HG03045 (cell line): ENCODE measurements at regions not wholly inside any gene's neighbourhood (a gene's known extent, or its start where the extent isn't known, plus 50 kb on each side); places are given as distances from the start of the nearest gene placed in this dataset.

ENCODE experiments used
- ATAC-seq: cut with Tn5 transposase; IDR thresholded peaks from one replicate; pipeline ENCODE4 v1.9.1; 2021; ENCODE audit warnings: mild to moderate bottlenecking, moderate library complexity; ENCODE audit not compliant: unreplicated experiment

DNA sequence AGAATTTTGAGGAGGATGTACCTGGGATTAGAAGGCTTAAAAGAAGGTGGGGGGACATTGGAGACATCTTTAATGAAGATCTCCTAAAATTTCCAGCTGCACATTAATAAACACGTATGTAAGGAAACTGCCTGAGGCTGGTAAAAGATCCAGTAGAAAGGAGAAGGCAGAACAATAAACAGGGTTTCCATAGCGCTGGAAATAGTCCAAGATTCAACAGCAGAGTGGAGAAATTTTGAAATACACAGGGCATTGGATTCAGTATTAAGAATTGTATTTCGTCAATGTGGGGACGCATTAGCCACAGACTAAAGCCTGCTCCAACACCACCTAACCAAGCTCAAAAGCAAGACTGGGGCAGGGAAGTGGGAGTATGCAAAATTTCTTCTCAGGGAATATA is 606.9 kb upstream of the NRXN1 start:
- ATAC-seq: no peak

DNA sequence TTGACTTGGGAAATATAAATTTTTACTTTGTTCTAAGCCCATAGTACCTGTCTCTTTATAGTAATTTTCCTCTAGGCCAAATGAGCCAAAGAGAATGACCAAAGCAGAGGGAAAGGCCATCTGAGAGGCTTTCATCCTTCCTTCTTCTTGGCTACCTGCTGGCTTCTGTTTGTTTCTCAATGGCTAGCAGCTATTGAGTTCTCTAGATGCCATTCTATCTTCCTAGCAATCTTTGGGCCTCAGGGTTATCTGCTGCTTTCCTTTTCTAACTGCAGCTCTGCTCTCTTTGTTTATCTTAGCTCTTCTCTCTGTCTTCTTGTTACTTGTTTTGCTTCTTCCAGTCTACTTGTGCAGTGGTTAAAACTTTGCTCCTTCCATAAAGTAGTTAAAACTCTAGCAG is 601.1 kb upstream of the NRXN1 start:
- ATAC-seq: no peak

DNA sequence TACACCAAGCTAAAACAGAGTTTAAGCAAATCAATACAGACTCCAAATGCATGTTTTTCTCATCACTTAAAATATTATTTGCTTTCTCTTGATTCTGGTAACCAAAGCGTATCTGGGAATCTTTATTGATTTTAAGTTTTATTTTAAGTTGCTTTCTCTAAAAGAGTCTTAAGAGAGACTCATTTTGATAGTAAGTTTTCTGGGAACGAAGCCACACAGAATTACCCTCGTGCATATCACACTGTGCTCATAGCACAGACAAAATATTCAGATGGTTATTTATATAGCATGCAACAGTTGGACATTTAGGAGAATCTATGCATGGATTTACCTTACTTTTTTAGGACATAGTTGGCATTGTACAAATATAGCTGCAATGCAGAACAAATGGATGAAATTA is 597.5 kb upstream of the NRXN1 start:
- no peak for ATAC-seq

DNA sequence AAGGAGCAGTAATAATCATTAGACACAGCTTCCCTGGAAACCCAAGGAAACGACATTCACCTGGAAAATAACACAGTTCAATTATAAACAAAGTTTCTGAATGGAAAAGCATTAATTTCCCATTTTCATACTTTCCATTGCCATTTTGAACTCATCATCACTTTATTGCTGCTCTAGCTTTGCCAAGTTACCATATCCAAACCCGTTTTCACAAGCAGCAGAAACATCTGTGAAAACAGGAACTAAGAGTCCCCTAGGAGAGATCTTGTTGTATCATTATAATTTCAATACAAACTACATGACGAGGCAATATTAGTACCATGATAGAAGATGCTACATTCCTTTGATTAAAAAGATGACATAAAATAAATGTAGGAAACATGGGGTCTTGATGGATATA is 597.0 kb upstream of the NRXN1 start:
- ATAC-seq: no peak

DNA sequence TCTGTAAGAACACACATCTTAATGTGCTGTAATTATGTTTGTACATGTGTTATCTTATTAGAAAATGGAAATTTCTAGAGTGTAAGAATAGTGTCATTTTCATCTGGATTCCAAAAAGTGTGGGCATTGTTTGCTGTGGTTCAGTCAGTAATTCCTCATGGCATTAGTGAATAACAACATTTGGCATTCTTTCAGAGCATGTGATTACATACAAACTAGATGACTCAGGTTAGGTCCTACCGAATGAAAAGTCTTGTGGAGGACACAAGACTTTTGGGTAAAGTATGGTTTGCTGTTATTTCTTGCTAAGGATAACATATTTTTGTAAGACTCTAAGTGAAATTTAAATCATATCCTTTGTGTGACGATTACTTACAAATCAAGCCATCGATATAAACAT is 593.1 kb upstream of the NRXN1 start:
- no peak for ATAC-seq

DNA sequence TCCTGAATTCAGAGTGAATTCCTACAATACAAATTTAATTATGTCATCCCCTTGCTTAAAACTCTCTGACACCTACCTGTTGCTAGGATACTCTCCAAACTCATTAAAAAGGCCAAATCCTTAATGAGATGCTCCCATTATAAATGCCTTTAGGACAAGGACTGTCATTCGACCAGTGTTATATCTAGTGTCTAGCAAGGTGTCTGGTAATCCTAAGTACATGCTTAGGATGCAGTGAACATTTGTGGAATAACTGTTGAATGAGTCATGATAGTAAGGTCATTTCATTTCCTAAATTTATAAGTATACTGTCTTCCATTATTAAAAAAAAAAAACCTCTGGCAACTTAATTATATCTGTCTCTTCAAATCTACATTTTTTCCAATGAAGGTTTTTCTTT is 588.9 kb upstream of the NRXN1 start:
- ATAC-seq: no peak

DNA sequence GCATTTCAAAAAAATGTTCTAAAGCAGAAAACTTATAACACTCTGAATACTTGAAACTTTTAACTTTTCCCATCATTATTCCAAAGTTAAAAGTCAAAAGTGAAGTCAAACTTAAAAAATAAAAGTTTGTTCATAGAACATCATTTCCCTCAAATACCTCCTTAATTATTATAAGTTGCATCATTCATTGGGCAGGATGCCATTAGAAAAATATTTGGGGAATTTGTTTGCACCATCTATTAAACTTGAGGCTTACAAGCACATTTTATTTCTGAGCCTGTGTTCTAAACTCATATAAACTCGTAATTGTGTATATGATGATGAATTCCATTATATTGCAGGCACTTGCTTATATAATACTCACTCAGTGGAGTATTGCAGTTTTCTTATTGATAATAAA is 588.0 kb upstream of the NRXN1 start:
- no peak for ATAC-seq

DNA sequence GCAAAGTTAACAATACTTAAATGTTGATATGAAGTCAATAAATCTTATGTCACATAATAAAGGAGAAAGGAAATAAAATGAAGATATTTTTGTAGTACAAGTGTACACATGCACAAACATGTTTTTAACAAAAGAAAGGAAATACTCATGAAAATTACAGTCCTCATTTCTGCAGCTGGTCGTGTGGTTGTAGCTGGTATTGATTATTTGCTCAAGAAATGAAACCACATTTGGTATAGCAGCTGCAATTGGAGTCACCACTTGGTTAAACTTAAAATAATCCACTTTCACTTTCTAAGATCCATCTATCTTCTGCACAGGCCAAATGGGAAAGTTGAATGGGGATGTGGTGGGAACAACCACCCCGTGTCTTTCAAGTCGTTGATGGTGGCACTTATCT is 580.5 kb upstream of the NRXN1 start:
- no peak for ATAC-seq

DNA sequence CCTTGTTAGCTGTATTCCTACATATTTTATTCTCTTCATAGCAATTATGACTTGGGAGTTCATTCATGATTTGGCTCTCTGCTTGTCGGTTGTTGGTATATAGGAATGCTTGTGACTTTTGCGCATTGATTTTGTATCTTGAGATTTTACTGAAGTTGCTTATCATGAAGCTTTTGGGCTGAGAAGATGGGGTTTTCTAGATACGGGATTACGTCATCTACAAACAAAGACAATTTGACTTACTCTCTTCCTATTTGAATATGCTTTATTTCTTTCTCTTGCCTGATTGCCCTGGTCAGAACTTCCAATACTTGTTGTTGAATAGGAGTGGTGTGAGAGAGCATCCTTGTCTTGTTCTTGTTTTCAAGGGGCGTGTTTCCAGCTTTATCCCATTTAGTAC is 569.8 kb upstream of the NRXN1 start:
- ATAC-seq: no peak

DNA sequence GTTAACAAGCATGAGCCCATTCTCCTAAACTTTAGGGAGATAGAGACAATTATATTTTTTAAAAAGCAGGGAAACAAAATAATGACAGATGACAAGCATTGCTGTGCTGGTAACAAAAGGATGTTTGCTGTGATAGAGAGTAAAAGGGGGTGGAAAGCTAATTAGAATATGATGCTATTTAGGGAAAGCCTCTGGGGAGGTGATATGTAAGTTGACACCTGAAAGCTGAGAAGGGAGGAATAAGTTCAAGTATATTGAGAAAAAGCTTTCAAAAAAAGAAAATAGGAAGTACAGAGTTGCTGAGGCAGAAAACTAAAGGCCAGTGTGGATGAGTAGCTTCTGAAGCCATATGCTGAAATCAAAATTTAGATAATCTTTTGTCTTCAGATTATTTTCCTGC is 565.2 kb upstream of the NRXN1 start:
- no peak for ATAC-seq

DNA sequence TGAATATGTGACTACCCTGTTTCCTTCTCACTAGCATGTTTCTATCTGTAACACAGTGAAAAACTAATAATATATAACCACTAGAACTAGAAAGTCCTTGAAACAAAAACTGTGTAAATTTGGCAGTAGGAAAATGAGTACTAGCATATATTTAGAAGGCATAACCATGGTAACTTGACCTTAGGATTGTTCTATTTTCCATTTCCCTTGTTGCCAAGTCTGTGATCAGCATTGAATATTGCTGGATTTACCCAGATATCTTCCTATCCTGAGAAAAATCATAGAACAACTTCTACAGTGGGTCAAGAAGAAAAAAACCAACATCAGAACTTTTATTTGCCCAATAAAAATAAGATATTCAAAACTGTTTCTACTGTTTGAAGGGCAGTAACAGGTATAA is 563.9 kb upstream of the NRXN1 start:
- ATAC-seq: no peak

DNA sequence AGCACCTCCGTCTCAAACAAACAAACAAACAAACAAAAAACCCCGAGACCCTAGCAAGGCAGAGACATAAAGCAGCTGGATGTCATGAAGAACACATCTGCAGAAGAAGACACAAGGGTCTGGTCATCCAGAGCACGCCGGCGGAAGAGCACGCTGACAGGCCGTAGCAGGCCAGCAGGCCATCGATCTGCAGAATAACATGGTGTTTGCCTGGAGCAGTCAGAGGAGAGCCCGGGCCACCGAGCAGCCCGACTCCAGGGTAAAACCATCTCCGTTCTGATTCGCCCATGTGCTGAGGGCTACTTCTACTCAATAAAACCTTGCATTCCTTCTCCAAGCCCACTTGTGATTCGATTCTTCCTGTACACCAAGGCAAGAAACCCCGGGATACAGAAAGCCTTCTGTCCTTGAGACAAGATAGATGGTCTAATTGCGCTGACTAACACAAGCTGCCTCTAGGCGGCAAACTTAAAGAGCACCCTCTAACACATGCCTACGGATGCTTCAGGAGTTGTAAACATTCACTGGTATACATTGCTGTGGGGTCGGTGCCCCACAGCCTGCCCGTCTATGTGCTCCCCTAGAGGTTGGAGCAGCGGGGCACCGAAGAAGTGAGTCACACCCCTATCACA is 549.8 kb upstream of the NRXN1 start:
- no peak for ATAC-seq

DNA sequence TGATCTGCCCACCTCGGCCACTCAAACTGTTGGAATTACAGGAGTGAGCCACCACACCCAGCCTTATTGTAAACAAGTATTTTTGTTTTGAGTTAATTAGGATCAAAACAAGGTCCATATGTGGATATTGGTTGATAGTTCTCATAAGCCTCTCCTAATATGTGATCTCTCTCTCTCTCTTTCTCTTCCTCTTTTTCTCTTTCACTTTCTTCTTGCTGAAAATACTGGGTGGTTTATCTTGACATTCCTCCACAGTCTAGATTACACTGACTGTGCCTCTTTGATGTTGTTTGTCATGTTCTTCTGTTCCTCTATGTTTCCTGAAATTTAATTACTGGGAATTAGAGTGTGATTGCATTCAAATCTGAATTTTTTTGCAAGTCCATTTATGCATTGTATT is 547.5 kb upstream of the NRXN1 start:
- ATAC-seq: no peak

DNA sequence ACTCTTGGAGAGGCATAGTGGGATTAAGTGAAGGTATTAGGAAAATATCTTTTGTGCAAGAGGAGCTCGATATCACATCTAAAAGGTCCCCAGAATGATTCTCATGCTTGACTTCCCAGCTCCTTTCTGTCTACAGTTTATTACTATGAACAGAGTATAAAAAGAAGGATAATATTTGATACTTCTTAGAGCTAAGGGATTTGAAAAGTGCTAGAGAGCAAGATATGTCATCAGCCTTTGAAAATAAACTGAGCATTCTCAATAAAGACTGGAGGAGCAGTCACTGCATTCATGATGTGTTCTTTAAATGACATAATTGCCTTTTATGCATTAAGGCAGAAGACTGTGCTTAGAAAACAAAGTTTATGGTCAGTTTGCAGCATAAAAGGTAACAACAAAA is 543.2 kb upstream of the NRXN1 start:
- ATAC-seq: no peak

DNA sequence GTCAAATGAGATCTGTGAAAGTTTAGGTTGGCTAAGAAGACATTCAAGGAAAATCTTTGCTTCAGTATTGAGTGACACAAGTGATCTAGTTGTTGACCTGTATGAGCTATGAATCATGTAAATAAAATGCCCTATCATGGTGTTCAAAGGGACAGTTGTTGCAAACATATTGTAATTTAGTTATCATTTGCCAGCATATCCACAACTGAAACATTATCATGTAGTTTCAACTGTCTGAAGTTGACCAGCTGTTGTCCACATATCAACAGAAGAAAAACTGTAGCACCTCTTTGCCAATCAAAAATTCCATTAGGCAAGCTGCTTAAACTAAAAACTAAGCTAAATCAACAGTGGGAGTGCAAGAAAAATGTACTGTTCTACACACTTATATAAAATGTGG is 527.1 kb upstream of the NRXN1 start:
- no peak for ATAC-seq

DNA sequence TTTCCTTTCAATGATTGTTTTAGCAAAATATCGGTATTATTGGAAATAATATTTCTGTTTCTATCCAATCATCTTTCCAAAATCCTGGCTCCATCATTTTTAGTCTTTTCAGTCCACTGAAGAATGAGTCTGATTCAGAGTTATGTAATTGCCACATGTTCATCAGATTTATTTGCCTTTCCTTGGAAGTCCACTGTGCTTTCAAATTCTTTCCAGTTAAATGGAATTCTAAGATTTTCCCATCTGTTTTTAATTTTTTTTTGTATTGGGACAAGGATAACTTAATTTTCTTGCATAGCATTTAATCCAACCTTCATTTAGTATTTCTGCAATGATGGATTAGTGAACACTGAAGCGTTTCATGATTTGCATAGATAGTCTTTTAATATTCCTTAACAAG is 521.5 kb upstream of the NRXN1 start:
- ATAC-seq: no peak

DNA sequence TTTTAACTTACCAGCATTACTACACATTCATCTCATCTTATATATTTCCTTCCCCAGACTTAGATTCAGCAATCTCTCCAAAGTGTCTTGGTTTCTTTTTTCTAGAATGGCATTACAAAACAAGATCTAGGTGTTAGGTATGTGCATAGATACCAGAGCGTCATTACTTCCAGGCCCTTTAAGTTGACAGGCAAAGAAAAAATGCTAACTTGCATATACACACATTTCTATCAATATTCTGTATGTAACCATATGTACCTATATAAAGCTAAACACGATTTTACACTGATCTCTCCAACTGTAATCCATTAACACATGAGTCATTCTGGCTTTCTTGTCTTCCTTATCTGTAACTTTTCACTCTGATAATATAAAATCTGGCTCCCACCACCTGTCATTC is 503.8 kb upstream of the NRXN1 start:
- no peak for ATAC-seq

DNA sequence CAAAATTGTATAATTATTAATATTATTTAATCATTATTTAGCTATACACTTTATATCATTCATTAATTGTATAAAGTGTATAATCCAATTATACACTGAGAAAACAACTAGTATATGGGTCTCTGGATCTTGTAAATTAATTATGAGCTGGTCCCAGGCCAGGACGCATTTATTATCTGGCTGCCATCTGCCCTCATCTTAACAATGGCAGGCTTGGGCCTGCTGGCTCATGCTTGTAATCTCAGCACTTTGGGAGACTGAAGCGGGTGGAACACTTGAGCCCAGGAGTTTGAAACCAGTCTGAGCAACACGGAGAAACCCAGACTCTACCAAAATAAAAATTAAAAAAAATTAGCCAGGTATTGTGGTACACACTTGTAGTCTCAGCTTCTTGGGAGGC is 502.2 kb upstream of the NRXN1 start:
- no peak for ATAC-seq

DNA sequence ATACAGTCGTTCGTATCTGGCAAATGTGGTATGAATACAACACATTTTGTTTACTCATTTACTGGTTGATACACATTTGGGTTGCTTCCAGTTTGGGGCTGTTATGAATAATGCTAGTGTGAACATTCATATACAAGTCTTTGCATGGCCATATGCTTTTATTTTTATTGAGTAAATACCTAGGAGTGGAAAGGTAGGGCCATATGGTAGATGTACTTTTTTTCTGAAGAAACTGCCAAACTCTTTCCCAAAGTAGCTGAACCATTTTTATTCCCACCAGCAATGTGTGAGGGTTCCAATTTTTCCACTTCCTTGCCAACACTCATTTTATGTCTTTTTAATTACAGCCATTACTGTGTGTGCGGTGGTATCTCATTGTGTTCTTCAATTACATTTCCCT is 496.2 kb upstream of the NRXN1 start:
- ATAC-seq: no peak

DNA sequence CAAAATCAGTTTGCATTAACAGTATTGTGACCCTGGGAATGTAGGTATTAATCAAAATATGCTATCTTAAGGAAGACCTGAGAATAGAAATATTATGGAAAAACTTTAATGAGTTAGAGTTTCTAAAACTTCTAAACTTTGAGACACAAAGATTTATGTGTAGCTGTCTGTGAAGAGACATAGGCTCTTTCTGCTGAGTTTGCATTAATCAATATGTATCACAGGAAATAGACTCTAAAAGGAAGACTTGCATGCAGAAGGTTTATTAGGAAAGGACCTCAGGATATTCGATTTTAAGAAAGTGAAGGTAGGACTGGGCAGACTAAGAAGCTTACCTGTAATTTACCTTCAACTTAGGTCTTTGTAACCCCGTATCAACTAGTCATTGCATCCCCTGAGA is 494.8 kb upstream of the NRXN1 start:
- ATAC-seq: no peak

DNA sequence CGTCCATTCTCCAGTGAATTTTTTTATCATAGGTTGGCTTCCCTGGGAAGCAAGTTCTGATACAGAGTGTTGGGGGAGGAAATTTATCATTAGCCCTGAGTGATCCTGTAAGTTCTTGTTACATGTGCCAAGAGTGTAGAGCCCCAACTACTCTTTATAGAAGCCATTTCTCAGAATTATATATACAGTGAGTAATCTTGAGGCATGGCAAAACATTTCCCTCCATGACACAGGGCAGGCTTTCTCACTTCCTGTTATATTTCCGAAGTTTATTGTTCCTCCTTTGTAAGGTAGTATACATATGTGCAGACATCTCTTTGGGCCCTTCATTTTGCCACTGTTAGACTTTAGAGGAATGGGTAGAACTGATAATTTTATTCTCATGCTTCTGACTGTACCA is 484.7 kb upstream of the NRXN1 start:
- ATAC-seq: no peak

DNA sequence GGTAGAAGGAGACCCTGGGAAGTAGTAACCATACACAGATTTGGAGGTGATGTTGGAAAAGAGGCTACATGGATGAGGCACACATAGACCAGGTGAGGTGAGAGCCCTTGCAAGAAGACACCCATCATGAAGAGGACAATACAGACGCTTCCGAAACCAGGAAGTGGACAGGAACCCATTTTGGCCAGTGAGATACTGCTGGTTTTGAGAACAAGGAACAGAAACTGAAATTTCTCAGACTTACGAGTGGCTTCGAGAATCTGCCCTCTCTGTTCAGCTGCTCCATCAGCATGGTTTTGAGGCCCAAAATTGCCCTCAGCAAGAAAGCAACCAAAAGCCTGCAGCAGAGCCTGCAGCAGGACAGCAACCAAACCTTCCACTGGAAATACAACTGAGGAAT is 479.1 kb upstream of the NRXN1 start:
- no peak for ATAC-seq

DNA sequence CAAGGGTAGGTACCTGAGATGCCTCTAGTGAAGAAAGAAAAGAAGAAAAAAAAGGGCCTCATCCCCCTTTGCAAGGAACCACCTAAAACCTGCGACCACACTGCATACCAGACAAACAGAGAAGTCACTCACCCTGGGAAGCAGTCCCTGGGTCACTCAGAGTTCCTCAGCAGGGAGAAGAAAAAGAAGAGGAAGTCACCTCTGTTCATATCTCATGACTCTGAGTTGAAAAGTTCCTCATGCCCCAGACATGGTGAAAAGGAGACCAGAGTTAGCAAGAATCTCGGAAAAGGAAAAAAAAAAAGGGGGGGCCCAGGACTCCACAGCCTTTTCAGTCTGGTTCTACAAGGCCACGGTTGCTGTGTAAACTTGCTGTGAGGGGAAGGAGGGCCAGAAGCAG is 478.4 kb upstream of the NRXN1 start:
- ATAC-seq: no peak

DNA sequence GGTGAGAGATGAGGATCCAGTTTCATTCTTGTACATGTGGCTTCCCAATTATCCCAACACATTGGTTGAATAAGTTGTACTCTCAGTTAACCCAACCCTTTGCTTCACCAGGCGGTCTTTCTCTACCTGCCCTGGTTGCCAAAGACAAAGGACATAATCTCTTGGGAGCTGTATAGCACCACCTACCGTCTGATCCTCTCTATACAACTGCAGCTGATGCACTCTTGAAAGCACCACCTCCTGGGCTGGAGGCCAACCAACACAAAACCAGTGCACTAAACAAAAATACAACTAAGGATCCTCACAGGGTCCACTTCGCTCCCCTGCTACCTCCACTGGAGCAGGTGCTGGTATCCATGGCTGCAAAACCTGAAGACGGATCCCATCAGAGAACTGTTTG is 473.6 kb upstream of the NRXN1 start:
- ATAC-seq: no peak
